Hematopoietic multipotent progenitor cell treated with erythropoietin and hydrocortisone succinate and interleukin-3 and kit ligand, for 6 days (in vitro differentiated cells): ENCODE measurements at regions not wholly inside any gene's neighbourhood (a gene's known extent, or its start where the extent isn't known, plus 50 kb on each side); places are given as distances from the start of the nearest gene placed in this dataset.
"Not testable (repeated sequence)": the region's sequence is repeated elsewhere in the genome, so short reads cannot be mapped to it uniquely, and the experiment has no call there.

Source experiments
- DNase-seq: peaks from one replicate; pipeline ENCODE4 v3.0.0-alpha.2; 2015

DNA sequence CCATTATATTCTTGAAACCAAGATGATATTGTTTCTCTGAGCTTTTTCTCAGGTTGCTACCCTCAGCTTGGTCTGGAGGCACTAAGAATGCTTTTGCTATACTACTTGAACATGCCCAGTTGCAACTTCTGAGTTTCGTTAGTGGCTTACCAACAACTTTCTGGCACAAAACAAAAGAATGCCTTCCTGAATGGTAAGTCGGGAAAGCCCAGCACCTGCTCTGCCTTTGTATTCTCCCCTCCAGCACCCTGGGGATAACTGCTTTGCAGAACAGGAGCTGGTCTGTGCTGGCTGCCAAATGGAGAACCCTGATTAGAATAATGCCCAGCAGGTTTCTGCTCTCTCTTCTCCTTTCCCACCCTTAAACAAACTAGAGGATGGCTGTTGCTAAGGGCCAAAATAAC lies 149.3 kb downstream of the TGFB2 start:
- DNase-seq, result no peak

GRCh38 chr1:218495931-218496330 lies 150.8 kb downstream of the TGFB2 start:
- no peak for DNase-seq

DNA sequence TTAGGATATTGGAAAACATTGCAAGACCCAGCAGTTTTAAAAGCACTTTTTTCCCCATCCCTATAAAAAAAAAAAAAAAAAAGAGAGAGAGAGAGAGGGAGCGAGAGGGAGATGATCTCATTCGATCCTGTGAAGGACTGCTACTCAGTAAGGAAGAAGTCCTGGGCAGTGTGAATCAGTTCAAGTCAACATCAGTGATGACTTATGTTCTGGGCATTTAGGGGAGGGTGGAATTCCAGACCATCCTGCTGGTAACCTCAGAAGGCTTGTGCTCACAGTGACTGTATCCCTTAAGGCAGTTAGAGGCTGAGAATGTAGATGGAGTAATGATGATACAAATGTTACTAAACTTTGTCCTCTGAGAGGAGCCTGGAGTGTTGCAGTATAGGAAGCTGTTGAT lies 151.4 kb downstream of the TGFB2 start:
- no peak for DNase-seq

DNA sequence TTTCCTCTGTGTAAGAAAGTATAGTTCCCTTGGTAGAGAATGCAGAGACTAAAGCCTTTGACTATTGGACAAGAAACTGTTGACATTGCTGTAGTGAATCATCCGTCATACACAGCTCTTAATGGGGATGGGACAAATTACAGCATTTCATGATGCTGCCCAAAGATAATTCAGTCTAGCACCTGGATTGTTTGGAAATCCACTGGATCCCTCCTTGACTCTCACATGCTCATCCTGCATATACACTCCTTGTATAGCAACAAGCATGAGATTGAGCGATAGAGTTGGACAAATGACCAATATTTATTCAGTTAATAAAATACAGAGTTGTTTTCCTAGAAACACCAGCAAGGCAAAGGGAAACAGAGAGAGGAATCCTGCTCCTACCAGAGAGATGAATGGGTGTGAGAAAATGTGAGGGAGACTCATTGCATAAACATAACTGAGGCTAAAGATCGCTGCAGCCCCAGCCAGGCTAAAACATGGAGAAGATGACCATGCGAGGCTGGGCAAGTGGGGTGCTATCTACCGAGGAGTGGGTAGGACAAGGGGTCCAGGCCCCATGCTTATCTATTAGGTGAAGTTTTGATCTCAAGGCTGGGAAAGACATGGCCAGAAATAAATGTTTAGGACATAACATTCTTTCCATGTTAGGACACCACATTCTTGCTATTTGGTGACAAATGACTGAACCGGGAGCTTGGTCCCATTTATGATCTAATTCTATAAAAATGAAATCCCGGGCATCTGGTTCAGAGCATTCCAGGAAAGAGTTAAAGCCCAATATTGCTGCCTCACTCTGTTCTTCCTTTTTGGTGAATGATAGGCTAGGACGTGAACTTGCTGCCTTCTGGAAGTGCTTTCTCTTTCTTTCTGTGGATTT lies 153.2 kb downstream of the TGFB2 start:
- DNase-seq, result no peak

DNA sequence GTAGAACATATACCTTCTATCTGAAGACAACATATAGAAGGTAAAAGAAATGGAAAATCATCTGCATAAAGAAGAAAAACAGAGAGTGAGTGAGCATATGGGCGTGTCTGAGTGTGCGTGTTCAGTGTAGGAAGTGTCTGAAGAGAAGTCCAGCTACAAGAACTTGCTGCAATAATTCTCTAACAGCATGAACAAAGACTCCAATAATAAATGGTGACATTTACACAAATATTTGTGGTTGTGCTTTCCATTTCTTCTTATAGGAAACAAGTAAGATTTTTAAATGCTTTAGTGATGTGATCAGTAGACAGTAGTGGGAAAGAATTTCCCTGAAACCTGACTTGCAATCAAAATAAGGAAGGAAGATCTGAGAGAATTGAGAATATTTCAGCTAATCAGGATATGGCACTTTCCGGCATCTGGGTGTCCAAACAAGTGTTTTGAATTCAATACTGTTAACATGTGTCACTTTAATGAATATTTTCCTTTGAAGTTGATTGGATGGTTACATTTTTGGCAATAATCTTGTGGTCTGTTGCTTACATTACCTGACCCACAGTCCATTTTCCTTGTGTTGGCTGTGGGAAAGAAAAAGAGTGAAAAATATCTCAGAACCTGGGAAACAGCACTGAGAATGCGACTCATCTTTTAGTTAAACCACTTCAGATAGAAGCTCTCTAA lies 154.0 kb downstream of the TGFB2 start:
- DNase-seq, result peak; percentile 5

DNA sequence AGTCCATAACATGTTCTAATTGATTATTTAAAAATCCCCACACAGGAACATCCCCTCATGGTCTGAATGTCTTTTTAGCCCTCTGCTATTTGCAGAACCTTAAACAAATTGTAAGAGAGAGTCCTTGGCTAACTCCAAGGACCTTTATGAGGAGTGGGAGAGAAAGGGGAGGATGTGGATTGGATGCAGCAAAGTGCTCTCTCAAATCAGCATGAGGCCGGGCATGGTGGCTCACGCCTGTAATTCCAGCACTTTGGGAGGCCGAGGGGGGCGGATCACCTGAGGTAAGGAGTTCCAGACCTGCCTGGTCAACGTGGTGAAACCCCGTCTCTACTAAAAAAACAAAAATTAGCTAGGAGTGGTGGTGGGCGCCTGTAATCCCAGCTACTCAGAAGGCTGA lies 154.8 kb downstream of the TGFB2 start:
- DNase-seq, result no peak

- no peak for DNase-seq
Measured at GRCh38 chr1:218501161-218501560, 156.0 kb downstream of the TGFB2 start.

DNA sequence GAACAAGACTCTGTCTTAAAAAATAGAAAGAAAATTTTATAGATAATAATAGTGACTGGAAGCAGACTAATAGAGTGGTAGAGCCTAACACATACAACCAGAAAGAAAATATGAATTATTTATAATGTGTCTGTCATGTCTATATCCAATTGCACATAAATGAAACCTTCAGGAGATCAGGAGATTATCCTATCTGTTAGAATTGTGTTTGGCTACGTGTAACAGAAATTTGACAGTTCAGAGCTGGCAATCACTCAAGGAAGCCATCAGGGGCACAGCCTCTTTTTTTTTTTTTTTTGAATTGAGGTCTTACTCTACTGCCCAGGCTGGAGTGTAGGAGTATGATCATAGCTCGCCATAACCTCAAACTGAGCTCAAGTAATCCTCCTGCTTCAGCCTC lies 157.2 kb downstream of the TGFB2 start:
- DNase-seq, result no peak

DNA sequence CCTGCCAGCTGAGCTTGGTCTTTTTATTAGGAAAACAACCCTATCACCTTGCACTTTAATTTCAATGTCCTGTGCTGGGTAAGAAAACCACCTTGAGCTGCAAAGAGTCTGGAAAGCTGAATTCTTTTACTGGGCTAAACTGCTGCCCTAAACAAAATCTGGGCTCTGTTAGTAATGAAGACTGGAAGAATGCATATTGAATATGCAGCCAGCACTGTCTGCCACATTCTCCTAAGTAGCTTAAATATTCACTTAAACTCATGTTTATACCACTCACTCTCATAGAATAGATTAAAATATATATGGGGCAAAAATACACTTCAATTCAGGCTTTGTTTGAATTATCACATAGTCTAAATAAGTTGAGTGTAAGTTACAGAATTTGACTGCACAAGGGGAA lies 158.0 kb downstream of the TGFB2 start:
- no peak for DNase-seq

GRCh38 chr1:218507355-218508002 lies 162.3 kb downstream of the TGFB2 start:
- no peak for DNase-seq

DNA sequence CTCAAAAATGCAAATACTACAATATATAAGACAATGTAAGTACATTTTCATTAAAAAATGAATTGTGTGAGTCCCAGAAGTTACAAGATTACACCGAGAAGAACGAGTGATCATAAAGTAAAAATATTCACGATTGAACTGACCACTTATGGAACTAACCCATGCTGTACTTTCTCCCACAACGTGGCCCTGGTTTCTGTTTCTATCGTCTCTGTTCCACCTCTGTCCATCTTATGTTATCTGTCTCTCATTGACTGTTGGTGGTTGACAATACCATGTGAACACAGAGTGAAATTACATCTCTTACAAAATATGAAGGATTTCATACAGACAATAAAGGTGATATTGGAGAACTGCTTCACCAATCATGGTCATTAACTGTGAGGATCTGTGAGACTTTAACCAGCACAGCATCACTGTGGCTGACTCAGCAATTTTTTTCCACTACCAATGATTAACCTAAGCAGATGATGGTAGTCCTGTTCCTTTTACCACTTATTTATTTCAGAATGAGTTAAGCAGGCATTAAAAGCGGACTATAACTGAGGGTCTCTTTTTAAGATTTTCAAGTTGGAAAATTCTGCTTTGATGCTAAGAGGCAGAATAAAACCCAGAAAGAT lies 165.1 kb downstream of the TGFB2 start:
- no peak for DNase-seq

DNA sequence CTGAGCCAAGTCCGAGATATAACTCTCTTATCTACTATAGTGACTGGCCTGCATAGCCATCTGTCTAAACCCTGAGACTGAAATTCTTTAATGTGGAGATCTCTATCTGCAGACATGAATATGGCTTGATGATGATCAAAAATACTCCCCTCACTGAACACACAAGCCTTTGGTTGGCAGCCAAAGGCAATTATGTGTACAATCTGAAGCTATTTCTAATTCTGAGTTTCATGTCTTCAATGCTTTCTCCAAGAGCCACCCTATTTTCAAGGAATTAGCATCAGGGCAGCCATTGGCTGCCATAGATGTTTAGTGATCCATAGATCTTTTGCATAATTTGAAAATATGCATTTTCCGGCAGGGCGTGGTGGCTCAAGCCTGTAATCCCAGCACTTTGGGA lies 168.2 kb downstream of the TGFB2 start:
- no peak for DNase-seq

DNA sequence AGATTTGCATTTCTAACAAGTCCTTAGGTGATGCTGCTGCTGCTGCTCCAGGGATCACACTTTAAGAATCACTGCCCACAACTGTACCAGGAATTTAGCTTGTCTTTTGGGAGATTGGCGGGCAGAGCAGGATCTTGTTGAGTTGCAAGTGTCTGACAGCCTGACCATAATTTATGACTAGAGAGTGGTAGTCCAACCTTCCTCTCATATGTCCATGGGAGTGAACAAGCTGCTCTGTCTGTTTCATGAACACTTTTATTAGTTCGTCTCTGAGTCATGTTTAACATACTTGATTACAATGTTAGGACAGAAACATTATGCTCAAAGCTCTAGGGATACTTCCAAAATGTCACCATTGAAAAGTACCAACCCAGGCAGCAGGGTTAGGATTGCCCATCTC lies 169.6 kb downstream of the TGFB2 start:
- DNase-seq, result no peak

GRCh38 chr1:218516526-218516925 lies 171.4 kb downstream of the TGFB2 start:
- DNase-seq, result no peak

DNA sequence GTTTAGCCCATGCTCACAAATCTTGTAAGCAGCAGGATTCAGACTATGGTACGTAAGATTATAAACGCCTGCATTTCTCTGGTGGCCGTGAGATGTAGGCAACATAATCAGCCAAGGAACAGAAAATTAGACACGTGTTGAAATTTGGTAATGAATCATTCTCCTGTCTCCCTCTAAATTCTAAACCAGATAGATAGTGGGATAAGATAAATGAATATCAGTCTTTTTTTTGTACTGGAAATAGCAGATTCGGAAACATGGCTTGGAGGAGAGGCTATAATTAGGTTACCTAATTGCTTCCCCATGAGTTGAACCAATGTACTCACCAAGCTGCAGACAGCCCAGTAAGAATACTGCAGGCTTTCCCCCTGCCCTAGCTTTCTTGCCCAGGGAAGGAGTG lies 172.3 kb downstream of the TGFB2 start:
- DNase-seq, result no peak

DNA sequence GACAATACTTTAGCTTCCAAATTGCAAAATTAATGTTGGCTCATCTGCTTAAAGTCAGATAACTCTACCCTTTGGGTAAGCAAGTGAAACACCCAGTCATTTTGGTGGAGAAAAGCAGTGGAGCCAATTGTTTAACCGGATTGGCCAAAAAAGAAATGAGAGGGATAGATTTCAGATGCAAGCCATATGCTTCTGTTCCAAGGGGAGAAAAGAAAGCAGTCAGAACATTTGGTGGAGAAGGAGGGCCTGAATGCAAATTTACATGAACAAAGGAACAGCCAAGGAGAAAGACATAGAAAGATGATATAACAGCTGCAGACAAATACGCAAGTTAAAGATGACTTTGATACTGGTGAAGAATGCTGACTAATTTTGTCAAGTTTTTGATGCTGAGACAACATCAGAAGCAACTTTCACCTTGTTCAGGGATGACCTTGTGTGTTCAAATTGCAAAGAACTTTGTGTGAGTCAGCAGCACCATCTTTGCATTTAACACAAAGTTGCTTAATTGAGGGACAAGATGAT lies 173.1 kb downstream of the TGFB2 start:
- no peak for DNase-seq

- DNase-seq, result not testable (repeated sequence)
Measured at GRCh38 chr1:218520646-218521045, 175.5 kb downstream of the TGFB2 start.

- peak; percentile 80 for DNase-seq
Measured at GRCh38 chr1:218521414-218522169, 176.5 kb downstream of the TGFB2 start.

GRCh38 chr1:218524526-218524925 lies 179.4 kb downstream of the TGFB2 start:
- no peak for DNase-seq

- DNase-seq, result no peak
Measured at GRCh38 chr1:218525031-218525430, 179.9 kb downstream of the TGFB2 start.

DNA sequence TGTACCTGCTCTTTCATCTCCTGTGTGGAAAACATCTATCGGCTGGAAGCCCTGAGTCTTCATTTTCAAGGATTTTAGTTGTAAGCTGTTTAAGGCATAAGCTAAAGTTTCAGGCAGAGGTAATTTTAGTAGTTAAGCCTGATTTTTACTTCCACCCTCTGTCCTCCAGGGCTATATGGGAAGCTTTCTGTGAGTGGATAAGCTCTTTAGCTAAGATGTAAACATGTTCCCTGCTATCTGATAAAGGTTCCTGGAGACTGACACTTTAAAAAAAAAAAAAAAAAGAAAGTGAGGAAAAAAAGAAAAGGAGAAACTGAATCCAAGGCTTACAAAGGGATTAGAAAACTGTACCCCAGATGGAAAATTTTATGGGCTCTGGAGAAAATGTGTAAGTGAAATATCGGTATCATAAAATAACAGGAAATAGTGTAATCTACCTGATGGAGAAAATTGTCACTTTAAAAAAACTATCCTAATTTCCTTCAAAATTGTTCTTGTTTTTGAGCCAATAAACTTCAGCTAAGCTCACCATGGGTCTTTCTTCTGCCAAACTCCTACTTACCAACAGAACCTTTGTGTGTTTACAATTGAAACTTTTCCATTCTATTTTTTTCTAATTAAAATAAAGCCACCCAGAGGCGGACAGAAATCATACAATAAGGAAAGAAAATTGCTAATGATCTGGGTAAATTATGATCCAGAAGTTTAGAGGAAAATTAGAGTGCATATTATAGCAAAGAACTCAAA lies 180.5 kb downstream of the TGFB2 start:
- DNase-seq, result no peak

- no peak for DNase-seq
Measured at GRCh38 chr1:218526198-218526580, 181.1 kb downstream of the TGFB2 start.
